SK-N-SH (cell line): ENCODE measurements at regions not wholly inside any gene's neighbourhood (a gene's known extent, or its start where the extent isn't known, plus 50 kb on each side); places are given as distances from the start of the nearest gene placed in this dataset.
A peak's percentile ranks its signal among the peaks of the same experiment; 100 is the strongest.
"Not testable (repeated sequence)": the region's sequence is repeated elsewhere in the genome, so short reads cannot be mapped to it uniquely, and the experiment has no call there.

ENCODE experiments used
- CTCF ChIA-PET: fragments of 300-600, 350-600 bp; formaldehyde crosslinking; extraction: SDS; loops from one replicate; lab custom pipeline; 2021; lab: Yijun Ruan, JAX
- POLR2A ChIA-PET: fragments of 350-600 bp; sonication (Branson Sonifier 250); formaldehyde crosslinking; extraction: SDS; loops from one replicate; lab custom pipeline; 2020; ENCODE audit warnings: antibody characterized with exemption, inconsistent platforms; lab: Yijun Ruan, JAX
- DNase-seq: peaks from one replicate; pipeline ENCODE4 v3.0.0; 2012
- H2AFZ ChIP-seq: fragments of 200-600 bp; sonication (generic); 2 replicates; pipeline ENCODE4 v1.8.1; 2016; ENCODE audit warnings: antibody characterized with exemption, mild to moderate bottlenecking, low read depth
- H3F3A ChIP-seq: fragments of 200-600 bp; sonication (generic); replicated peaks from 2 replicates; pipeline ENCODE3; 2016; ENCODE audit warnings: antibody characterized with exemption, mild to moderate bottlenecking; ENCODE audit not compliant: insufficient read depth
- H3K27ac ChIP-seq, 2 experiments: fragments of 200-500 bp in 1 of 2; fragments of 200-600 bp in 1 of 2; sonication (Bioruptor generic) in 1 of 2; sonication (generic), shearing (Covaris generic) in 1 of 2; 2 replicates each; pipeline versions ENCODE4 v1.5.1 to v1.6.1; 2014 to 2016; ENCODE audit warnings: low read depth in 2 of 2, inconsistent platforms in 1 of 2, low read length in 1 of 2, mild to moderate bottlenecking in 1 of 2, mixed read lengths in 1 of 2
- H3K27me3 ChIP-seq: fragments of 200-600 bp; sonication (generic), shearing (Covaris generic); 2 replicates; pipeline ENCODE4 v1.6.1; 2016; ENCODE audit warnings: mixed run types; ENCODE audit not compliant: insufficient read depth
- H3K36me3 ChIP-seq, 2 experiments: fragments of 200-500 bp in 1 of 2; fragments of 200-600 bp in 1 of 2; sonication (Bioruptor generic) in 1 of 2; sonication (generic) in 1 of 2; replicated peaks in 1 of 2; 2 replicates each; pipeline versions ENCODE3 to v1.5.1; 2014 to 2016; ENCODE audit warnings: low read length in 1 of 2, mild to moderate bottlenecking in 1 of 2; ENCODE audit not compliant: insufficient read depth in 2 of 2, control insufficient read depth in 1 of 2
- H3K4me1 ChIP-seq, 2 experiments: fragments of 200-500 bp in 1 of 2; fragments of 200-600 bp in 1 of 2; sonication (Bioruptor generic) in 1 of 2; sonication (generic), shearing (Covaris generic) in 1 of 2; 2 replicates each; pipeline versions ENCODE4 v1.5.1 to v1.6.1; 2014 to 2016; ENCODE audit warnings: low read depth in 1 of 2, low read length in 1 of 2, mixed run types in 1 of 2; ENCODE audit not compliant: insufficient read depth in 2 of 2, control insufficient read depth in 1 of 2
- H3K4me2 ChIP-seq: fragments of 200-600 bp; sonication (generic), shearing (Covaris generic); 2 replicates; pipeline ENCODE4 v1.6.1; 2017; ENCODE audit warnings: mixed run types
- H3K4me3 ChIP-seq, 2 experiments: fragments of 200-500 bp in 1 of 2; fragments of 200-600 bp in 1 of 2; sonication (Bioruptor generic) in 1 of 2; sonication (generic), shearing (Covaris generic) in 1 of 2; 2 replicates each; pipeline versions ENCODE4 v1.5.1 to v1.8.1; 2014 to 2016; ENCODE audit warnings: low read depth in 2 of 2, inconsistent platforms in 1 of 2, low read length in 1 of 2, mild to moderate bottlenecking in 1 of 2, mixed read lengths in 1 of 2, moderate library complexity in 1 of 2
- H3K79me2 ChIP-seq: fragments of 200-600 bp; sonication (generic); 2 replicates; pipeline ENCODE4 v1.8.1; 2017; ENCODE audit warnings: mild to moderate bottlenecking; ENCODE audit not compliant: insufficient read depth
- H3K9ac ChIP-seq: fragments of 200-600 bp; sonication (generic); 2 replicates; pipeline ENCODE4 v1.6.1; 2017; ENCODE audit warnings: mixed run types
- H3K9me2 ChIP-seq: fragments of 200-600 bp; sonication (generic); 2 replicates; pipeline ENCODE4 v1.6.1; 2017; ENCODE audit warnings: mixed run types
- H3K9me3 ChIP-seq: fragments of 200-600 bp; sonication (generic); 2 replicates; pipeline ENCODE4 v1.6.1; 2017; ENCODE audit warnings: mixed run types, mild to moderate bottlenecking, moderate library complexity
- H4K20me1 ChIP-seq: fragments of 200-600 bp; sonication (generic); 2 replicates; pipeline ENCODE4 v1.6.1; 2017; ENCODE audit warnings: mild to moderate bottlenecking, mixed run types; ENCODE audit not compliant: insufficient read depth
- YY1 ChIP-seq: IDR thresholded peaks from 2 replicates; pipeline ENCODE4 v1.4.0; 2012; ENCODE audit warnings: low read depth, mild to moderate bottlenecking
- WGBS: methylation state at CpG from one replicate; pipeline ENCODE4 v1.1.6; 2017; ENCODE audit warnings: low lambda C conversion rate; 5-methylcytosine and 5-hydroxymethylcytosine counted together

GRCh38 chr9:62526306-62526705 is 1336.5 kb downstream of the SPATA31A7 start:
- H3K4me3 ChIP-seq, POLR2A ChIA-PET, H3K27me3 ChIP-seq: not testable (repeated sequence)

DNA sequence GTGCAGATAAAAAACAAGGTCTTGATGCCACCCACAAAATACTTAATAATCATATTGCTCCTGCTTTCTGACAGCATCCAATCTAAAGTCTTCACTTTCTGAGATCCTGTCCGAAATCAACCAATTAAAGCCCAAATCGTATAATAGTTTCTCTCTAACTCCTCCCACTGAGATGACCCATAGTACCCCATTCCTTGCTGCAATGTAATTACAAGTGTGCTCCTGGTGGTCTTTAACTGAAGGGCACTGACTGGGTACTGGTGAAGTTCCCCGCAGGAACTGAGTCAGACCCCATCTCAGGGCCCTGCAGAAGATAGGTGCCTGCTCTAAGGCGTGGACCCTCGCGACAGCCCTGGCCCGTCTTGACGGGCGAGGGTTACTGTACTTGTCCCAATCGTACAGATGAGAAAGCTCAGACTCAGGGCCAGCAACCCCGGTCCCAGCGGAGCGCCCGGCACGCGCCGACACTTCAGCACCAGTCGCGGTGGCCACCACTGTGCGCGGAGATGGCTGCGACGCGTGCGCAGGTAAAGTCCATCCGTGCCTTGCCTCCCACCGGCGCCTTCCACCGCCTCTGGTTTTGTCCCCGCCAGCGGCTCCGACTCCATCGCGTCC is 1342.4 kb downstream of the SPATA31A7 start:
- H4K20me1 ChIP-seq, POLR2A ChIA-PET, H2AFZ ChIP-seq, H3K4me1 ChIP-seq, H3K27me3 ChIP-seq, H3K9me2 ChIP-seq, H3K79me2 ChIP-seq, DNase-seq, H3K9ac ChIP-seq, H3F3A ChIP-seq, H3K4me2 ChIP-seq, CTCF ChIA-PET, H3K9me3 ChIP-seq, H3K36me3 ChIP-seq, H3K27ac ChIP-seq: not testable (repeated sequence)
- peak overlapping the region in 1 of 2 experiments; percentile 25; a peak in 1 of 4 replicates for H3K4me3 ChIP-seq
- WGBS, result 11% methylated on average over 2 of the region's 34 CpGs

More at GRCh38 chr9:62526306-62526705, 1336.5 kb downstream of the SPATA31A7 start:
- H3K36me3 ChIP-seq, H3K27ac ChIP-seq, H3K9ac ChIP-seq, H3K79me2 ChIP-seq, H2AFZ ChIP-seq, H3K4me1 ChIP-seq, H3F3A ChIP-seq, H3K4me2 ChIP-seq, DNase-seq, H4K20me1 ChIP-seq, CTCF ChIA-PET, H3K9me3 ChIP-seq, H3K9me2 ChIP-seq: not testable (repeated sequence)
- WGBS, result 0% methylated on average over 2 of the region's 5 CpGs

GRCh38 chr9:62532777-62533173 is 1342.9 kb downstream of the SPATA31A7 start:
- H4K20me1 ChIP-seq, H3K36me3 ChIP-seq, H3K79me2 ChIP-seq, H3K9ac ChIP-seq, H3F3A ChIP-seq, H3K4me2 ChIP-seq, H3K4me1 ChIP-seq, H2AFZ ChIP-seq, POLR2A ChIA-PET, H3K9me2 ChIP-seq, H3K9me3 ChIP-seq, DNase-seq, H3K27ac ChIP-seq, CTCF ChIA-PET, H3K27me3 ChIP-seq: not testable (repeated sequence)
- peak overlapping the region in 1 of 2 experiments; percentile 21; a peak in 1 of 4 replicates for H3K4me3 ChIP-seq
- WGBS, result no CpG with 5 or more reads among the region's 16 CpGs
- TF ChIP-seq YY1, result peak; percentile 81; the same call in 1 of the 2 replicates

DNA sequence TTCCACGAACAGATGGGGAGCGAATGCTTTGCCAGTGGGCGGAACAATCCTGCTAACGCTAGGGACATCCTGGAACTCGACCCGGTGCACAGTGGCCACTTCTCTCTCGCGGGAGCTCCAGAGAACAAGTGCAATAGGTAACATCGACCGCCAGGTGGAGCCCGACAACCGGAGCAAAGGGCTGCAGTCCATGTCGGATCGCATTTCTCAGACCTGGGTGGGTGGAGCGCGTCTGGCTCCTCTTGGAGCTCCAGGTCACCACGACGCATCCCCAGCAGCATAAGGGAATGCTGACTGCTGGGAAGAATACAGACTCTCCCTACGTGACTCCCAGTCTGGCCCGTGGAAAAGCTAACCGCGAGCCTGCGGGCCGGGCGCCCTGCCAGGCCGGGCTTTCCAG is 1360.7 kb downstream of the SPATA31A7 start:
- DNase-seq, POLR2A ChIA-PET: not testable (repeated sequence)

GRCh38 chr9:62560603-62561002 is 1370.8 kb downstream of the SPATA31A7 start:
- H3K27me3 ChIP-seq, H3K4me2 ChIP-seq, POLR2A ChIA-PET, H3K4me1 ChIP-seq, H3K9ac ChIP-seq, H3K79me2 ChIP-seq, H2AFZ ChIP-seq, CTCF ChIA-PET, H4K20me1 ChIP-seq, H3K9me2 ChIP-seq, H3F3A ChIP-seq, H3K36me3 ChIP-seq, DNase-seq, H3K9me3 ChIP-seq, H3K27ac ChIP-seq, H3K4me3 ChIP-seq: not testable (repeated sequence)
- 63% methylated on average over 3 of the region's 8 CpGs for WGBS

More for the DNA sequence above, 1360.7 kb downstream of the SPATA31A7 start:
- H3F3A ChIP-seq, H3K4me3 ChIP-seq, H3K79me2 ChIP-seq, H3K9me2 ChIP-seq, H3K27ac ChIP-seq, H2AFZ ChIP-seq, H3K36me3 ChIP-seq, CTCF ChIA-PET, H3K27me3 ChIP-seq, H4K20me1 ChIP-seq, H3K4me2 ChIP-seq, H3K9ac ChIP-seq, H3K4me1 ChIP-seq, H3K9me3 ChIP-seq: not testable (repeated sequence)
- no CpG with 5 or more reads among the region's 26 CpGs for WGBS

DNA sequence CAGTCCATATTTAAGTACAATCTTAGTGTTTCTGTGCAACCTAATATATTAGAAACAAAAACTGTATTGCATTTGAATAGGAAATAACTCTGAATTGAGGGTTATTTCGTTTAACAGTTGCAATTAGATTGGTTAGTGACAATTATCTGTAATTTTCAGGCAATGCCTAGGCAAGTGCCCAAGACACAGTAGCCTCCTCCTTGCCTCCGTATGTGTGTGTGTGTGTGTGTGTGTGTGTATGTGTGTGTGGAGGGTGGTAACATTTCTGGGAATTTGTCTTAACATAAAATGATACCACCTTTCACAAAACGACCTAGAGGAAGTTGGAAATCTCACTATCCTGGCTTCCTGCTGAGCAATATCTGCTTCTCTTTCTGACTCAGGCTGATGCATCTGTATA is 1375.3 kb downstream of the SPATA31A7 start:
- H3K36me3 ChIP-seq, H3K4me2 ChIP-seq, H3F3A ChIP-seq, H3K27me3 ChIP-seq, H3K79me2 ChIP-seq, H3K9me2 ChIP-seq, POLR2A ChIA-PET, DNase-seq, H3K9ac ChIP-seq, H3K4me1 ChIP-seq, H4K20me1 ChIP-seq, H3K27ac ChIP-seq, H3K9me3 ChIP-seq, CTCF ChIA-PET, H2AFZ ChIP-seq, H3K4me3 ChIP-seq: not testable (repeated sequence)
- WGBS, result 0% methylated on average over 2 of the region's 3 CpGs
